ENCODE measurements at regions not wholly inside any gene's neighbourhood (a gene's known extent, or its start where the extent isn't known, plus 50 kb on each side); places are given as distances from the start of the nearest gene placed in this dataset.
A peak's percentile ranks its signal among the peaks of the same experiment; 100 is the strongest.

DNA sequence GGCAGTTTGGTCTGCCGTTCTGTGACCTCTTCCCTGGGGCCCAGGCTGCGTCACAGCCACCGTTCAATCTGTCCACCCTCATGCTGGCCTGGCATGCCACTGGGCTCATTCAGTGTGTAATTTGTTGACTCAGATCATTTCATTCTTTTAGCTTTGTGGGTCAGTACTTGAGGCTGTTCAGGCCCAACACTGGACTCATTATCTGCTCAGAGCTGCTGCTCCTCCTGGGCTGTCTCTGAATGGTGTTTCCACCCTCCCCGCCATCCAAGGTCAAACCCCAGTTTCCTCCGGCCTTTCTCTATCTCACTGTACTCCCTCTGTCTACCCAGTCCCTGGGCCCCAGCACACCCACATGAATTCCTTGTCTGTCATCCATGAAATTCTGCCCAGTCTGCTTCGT lies 152.4 kb upstream of the NCK2 start:
- peak; percentile 78 for DNase-seq

DNA sequence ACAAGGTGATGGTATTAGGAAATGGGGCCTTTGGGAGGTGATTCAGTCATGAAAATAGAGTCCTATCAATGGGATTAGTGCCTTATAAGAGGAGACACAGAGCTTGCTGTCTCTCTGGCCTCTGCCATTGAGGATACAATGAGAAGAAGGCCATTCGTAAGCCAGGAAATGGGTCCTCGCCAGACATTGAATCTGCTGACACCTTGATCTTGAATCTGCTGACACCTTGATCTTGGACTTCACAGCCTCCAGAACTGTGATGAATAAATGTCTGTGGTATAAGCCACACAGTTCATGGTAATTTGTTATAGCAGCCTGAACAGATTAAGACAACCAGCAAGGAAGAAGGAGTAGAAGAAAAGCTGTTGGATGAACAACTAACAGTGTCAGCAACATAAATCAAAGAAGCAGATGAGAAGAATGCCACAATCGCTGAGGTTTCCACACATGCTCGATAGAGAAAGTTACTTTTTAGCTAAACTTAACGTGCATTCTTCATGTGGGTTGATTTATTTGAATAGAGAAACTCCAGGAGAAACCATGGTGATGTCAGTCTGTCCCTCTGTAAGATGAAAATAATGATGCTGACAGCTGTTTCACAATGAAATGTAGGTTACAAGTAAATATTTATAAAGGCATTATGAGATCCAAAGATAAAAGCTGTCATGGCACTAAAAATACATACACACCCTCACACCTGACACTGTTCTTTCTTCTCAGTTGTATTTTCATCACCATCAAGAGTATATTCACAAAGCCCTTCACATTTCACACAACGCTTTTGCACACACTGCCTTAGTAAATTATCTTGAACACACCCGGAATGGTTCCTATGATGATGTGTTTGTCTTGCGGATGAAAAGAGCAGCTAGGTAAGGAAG lies 153.7 kb upstream of the NCK2 start:
- peak; percentile 29 for DNase-seq

DNA sequence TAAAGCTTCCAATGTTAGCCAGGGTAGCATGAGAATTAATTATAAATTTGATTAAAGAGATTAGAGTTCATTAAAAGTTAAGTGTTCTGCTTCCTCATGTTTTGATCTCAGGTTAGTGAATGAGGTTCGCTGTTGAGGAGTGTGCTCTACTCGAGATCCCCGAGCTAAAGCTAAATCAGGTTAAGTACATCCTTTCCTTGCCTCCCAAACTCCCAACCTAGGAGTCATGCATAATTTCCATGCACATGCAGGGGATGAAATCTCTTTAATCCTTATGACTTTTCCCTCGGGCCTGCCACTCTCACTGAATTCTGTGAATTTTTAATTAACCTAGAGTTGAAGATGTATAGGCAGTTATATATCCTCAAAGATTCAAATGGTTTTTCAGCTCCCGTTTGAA lies 156.1 kb upstream of the NCK2 start:
- no peak for DNase-seq

DNA sequence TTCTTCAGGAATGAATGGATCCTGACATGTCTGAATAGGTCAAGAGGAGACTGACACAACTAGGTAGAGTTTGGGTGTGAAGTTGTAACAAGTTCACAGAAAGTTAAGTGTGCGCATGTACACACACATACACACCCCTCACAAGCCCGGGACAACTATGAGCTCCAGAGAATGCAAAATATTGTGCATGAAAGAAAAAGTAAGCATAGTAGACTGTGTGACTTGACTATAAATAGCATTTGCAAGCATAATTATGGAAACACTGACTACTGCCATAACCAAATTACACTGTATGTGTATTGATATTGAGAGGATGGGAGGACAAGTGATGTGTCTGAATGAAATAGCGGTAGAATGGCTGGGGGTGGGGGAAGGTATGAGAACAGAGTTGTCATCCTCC lies 157.1 kb upstream of the NCK2 start:
- DNase-seq, result no peak

DNA sequence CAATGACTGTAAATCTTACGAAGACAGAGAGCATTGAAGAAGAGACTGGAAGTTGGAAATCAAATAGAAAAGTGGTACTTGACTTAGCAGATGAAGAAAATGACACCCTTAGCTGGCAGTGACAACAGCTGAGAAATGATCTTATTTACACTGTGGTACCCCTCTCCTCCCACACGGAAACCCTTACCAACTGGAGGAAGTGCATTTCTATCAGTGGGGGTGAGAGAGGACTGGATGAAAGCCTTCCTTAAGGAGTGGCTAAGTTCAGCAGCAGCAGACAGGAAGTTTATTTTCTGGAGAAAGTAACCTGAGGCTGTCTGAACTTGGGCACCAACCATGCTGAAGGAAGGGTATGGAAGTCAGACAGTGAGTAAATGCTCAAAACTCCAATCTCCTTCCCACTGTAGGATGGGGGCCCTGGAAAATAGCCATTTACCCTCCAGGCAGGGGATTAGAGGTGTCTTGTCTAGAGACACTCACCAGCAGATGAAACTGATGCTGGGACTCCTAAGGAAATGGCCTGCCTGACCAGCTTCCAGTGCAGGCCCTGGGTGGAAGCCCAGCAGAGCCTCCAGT lies 160.2 kb upstream of the NCK2 start:
- DNase-seq, result no peak

DNA sequence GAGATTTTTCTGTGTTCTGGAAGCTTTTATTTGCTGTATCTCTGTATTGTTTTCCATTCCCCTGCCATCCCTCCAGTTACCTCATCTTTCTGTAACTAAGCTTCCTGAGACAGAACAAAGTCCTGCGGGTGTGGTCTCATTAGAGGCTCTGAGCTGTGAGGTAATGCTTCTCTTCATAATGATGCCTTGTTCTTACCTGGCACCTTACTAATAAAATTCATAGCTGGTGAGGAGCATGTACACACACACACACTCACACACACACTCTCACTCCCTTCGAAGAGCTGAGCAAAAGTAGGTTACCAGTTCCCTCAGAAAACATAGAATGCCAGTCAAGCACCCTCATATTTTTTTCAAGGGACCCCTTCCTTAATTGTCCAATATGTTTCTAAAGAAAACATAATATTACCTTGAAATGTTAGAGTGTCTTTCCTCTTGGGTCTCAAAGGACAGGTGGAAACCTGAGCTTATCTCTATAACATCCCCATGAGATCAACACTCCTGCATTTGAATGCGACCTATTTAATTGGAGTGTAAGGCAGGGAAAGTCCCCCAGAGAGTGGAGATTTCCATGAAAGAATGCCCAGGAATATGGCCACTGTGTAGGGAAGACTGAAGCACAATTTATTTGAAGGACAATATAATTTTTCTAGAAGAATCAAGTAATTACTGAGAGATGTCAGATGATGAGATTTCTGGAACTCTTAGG lies 161.6 kb upstream of the NCK2 start:
- no peak for DNase-seq

DNA sequence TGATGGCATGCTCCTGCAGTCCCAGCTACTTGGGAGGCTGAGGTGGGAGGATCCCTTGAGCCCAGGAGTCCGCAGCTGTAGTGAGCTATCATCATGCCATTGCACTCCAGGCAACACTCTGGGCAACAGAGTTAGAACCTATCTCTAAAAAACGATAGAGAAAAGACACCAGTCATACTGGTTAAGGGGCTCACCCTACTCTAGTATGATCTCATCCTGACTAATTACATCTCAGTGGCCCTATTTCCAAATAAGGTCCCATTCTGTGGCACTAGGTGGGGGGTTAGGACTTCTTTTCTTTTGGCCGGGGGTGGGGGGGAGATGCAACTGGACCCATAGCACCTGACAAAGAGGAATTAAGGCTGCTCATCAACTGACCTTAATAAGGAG lies 163.2 kb upstream of the NCK2 start:
- no peak for DNase-seq

DNA sequence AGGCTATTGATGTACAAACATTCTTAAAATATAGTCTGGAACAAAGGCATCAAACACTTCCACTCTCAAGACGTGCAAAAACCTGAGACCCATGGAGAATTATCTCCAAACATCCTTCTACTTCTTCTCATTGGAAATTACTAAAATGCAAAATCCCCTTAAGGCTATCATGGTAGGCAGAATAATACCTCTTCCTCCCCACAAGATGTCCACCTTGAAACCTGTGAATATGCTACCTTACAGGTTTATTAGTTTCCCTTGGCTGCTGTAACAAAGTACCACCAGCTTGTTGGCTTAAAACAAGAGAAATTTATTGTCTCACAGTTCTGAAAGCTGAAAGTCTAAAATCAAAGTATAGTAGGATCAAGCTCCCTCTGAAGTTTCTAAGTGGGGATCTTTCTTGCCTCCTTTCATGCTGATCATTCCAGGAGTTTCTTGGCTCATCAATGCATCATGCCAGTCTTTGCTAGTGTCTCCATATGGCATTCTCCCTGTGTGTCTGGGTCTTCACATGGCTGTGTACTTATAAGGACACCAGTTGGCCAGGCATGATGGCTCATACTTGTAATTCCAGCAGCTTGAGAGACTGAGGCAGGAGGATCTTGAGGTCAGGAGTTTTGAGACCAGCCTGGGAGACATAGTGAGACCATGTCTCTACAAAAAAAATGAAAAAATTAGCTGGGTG lies 163.7 kb upstream of the NCK2 start:
- DNase-seq, result no peak

DNA sequence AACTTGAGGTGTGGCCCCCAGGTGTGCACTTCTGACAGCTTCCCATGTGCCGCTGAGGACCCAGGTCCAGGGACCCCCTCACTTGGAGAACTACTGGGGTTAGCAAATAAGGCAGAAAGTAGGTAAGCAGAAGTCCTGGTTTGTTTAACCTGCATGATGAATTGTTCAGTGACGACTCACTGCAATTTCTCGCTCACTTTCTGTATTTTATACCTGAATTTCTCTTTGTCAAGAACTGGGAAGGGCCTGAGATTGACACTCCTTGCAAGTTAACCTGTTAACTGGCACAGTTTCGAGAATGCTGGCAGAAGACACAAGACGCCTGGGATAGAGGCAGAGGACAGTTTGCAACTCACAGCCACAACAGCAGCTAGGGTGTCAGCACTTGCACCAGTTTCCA lies 164.5 kb upstream of the NCK2 start:
- no peak for DNase-seq

DNA sequence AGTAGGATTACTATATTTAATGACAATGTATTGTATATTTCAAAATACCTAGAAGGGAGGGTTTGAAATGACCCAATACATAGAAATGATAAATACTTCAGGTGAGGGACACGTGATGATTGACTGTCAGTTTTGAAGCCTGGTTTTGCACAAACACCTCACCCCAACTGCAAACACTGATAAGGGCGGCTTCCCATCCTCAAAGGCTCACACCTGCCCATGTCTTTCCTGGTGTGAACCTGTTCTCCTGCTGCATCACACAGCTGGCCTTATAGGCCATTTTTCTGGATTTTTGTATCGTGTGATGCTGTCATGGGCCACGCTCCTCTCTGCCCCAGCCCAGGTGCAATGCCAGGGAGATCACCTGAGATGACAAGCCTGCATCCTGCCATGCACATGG lies 166.5 kb upstream of the NCK2 start:
- no peak for DNase-seq

DNA sequence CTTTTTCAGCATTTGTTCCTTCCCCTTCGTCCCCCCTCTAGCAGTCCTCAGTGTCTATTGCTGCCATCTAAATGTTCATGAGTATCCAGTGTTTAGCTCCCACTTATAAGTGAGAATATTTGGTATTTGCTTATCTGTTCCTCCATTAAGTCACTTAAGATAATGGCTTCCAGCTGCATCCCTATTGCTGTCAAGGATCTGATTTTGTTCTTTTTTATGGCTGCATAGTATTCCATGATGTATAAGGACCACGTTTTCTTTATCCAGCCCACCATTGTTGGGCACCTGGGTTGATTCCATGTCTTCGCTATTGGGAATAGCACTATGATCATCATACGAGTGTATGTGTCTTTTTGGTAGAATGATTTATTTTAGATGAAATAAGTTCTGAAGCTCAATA lies 166.9 kb upstream of the NCK2 start:
- DNase-seq, result no peak

DNA sequence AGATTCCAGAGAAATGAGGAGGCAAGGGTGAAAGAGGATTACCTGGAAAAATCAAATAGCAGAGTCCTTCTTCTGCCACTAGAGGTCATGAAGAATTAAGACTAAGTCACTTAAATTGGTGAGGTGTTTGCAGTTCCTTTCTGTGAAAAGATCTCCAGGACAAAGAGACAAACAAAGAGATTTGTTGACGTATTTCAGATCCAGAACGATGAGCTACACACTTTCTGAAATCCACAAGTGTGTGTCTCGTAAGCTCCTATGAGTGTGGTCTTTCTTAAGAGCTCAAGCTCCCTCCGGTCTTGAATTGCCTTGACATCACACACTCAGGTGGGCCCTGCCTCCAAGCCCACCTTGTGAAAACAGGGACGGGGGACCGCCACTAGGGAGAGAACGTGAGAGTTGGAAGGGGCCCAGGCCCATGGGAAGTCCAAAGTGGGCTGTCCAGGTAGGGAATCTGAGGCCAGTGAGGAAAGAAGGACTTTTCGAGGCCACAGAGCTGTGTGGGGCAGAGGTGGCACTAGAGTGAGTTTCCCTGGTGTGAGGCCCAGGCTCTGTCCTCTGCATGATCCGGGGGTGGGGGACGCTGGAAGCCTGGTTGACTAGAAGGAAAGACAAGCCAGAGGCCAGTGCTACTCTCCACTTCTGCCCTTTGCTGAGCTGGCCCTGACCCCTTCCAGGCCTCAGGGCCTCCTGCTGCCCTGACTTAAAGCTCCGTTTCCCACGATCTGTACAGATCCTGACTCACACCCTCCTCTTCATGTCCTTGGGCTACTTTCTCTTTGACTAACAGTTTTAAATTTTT lies 168.1 kb upstream of the NCK2 start:
- DNase-seq, result peak; percentile 87

DNA sequence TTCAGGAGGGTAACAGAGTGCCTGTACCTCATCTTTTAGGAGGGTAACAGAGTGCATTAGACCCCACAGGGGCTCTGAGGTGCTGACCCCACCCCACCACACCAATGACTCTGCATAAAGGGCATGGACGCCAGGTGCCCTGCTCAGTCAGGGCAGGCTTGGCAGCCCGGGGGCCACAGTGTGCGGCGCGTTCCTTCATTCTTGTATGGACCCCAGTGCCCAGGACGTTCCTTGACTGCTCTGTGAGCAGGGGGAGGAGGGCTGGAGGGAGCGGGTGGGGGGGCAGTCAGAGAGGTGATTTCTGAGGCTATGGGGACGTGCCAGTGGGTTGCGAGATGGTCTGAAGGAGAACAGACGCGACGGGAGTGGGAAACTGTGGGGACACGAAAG lies 168.7 kb upstream of the NCK2 start:
- DNase-seq, result no peak

DNA sequence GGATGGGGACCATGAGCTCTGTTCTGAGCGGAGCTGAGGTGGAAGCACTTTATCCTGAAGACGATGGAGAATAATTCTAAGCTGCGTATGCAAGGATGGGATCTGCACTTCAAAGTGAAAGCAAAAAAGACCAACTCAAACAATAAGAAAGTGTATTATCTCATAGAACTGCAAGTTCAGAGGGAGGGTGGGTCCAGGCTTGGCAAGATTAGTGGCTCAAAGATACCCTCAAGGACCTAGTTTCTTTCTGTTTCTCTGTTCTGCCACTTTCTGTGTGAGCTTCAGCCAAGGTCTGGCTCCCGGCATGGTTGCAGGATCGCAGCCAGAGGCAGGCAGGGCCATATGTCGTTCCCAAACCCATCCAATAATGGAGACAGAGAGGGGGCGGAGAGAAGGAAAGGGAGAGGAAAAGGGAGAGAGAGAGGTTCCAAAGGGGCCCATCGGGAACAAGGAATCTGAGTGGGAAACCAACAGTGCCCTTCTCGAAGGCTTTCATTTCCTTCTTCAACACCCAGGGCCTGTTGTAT lies 169.2 kb upstream of the NCK2 start:
- DNase-seq, result no peak

DNA sequence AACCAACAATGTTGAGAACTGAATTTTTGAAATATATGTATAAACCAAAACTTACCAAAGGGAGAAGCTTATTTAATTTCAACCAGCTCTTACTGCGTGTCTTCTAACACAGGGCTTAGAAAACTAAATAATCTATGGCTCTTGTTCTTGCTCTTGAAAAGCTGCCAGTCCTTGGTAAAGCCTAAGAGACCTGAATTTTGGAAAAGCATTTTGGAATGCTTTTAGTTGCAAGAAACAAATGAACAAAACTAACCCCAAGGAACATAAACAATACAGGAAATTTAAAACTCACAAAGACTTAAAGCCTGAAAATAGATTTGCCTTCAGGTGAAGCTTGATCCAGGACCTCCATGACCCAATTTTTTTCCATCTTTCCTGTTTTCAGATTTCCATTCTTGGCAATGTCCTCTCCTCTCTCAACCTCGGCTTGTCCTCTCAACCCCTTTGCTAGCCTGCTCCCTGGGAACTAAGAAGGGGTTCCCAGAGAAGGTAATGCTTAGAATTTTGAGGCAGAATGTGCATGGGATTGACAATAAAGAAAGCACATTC lies 169.8 kb upstream of the NCK2 start:
- no peak for DNase-seq

DNA sequence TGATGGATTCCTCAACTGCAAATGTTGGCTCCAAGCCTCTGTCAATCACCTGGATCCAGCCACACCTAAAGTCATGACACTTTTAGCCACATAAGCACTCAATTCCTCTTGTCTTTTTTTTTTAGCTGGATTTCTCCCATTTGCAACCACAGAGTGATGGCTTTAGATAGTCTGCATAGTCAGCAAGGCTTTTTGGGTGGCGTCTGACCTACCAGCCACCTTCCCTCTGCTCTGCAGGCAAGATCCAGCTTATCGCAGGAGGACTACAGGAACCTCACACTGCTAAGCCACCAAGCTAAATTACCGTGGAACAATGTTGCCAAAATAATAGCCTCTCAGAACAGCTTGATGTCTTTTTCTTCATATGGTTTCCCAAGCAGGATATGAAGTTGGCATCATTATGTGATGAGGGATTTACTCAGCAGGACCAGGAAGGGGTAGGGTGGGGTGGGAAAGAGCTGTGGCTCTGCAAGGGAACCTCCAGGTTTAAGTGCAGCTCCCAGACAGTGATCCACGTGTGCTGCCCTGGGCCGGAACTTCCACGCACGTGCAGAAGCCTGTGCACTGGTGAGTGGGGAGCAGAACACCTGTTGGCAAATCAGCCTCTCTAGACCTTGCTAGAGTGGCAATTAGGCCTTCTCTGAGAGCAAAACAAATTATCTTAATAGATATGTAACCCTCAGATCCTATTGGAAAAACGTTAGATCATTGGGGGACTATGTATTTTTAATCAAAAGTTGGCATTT lies 170.6 kb upstream of the NCK2 start:
- DNase-seq, result no peak

DNA sequence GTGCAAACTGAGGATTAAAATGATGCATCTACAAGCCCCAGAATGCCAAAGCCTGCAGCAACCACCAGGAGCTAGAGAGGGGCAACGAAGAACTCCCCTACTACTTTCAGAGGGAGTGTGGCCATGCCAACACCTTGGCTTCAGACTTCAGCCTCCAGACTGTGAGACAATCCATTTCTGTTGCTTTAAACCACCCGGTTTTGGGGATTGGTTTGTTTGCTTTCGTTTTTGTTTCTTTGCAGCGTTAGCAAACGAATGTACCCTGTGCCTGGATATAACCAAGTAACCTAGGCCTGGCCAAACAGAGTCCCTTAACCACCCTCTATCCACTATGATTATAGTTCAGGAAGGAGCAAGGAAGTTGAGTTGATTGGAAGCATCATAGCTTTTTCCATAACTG lies 171.2 kb upstream of the NCK2 start:
- DNase-seq, result no peak

DNA sequence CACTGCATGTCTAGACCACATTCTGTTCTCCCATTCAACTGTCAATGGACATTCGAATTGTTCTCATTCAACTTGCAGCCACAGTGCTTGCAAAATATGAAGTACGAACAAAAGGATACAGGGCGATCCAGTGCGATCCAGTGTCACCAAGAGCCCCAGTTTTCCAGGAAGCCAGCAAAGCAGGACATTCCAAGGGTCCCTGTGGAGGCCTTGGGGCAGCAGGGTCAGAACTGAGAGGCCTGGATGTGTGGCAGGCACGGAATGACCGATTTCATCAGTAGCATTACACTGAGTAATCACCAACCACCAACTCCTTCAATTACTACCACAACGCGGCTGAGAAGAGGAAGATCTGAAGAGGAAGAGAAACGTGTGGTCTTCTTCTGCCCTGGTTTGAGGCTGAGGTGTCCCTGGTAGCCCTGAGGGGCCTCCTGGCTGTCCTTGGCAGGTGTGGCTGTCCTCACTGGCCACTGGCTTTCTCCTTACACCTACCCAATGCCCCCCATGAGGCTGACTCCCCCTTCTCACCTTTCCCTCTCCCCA lies 172.7 kb upstream of the FHL2 start:
- DNase-seq, result no peak

DNA sequence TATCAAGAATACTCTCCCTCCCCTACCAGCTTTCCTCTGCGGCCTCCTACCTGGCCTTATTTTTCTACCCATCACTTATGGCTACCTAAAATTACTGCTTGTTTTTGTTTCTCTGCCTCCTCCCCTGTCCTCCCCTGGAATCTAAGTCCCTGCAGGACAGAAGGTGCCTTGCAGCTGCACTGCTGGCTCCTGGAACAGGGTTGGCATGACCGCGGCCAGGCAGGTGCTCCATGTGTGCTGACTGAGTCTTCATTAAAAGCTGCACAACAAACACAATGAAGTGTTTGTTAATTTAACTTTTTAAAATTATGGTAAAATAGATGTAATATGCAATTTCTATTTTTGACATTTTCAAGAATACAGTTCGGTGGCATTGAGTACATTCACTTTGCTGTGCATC lies 171.9 kb upstream of the FHL2 start:
- DNase-seq, result no peak

DNA sequence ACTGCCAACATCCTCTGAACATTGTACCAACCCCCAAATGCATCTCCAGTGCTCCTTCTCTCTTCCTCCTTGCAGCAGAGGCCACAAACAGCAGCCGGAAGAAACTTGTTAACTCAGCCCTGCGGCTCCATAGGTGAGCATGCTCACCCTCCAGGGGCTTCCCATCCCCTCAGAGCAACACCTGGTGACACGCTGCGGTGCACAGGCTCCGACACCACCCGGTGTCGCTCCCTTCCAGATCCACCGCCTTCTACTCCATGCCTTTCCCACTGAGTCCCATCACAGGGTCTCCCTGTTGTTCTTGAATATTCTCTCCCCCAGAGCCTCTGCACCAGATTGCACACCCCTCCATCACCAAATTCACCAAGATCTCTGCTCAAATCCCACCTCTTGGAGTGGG lies 171.5 kb upstream of the FHL2 start:
- no peak for DNase-seq

DNA sequence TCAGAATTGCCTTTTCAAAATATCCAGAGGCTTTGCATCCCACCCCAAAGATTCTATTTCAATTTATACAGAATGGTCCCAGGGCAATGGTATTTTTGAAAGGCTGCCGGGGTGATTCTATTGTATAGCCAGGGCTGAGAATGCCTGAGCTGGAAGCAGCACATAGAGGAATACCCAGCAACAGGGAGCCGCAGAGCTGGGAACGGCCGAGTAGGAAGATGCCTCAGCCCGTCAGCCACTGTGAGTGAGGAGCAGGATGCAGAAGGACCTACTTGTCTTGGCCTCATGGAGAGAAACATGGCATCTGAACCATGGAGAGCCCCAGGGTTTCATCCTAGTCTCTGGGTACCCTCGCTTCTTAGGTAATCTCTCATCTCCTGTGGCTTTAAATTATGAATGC lies 170.8 kb upstream of the FHL2 start:
- DNase-seq, result no peak

Data from kidney glomerular epithelial cell (primary cell).